GM20000 (cell line): ENCODE measurements at regions not wholly inside any gene's neighbourhood (a gene's known extent, or its start where the extent isn't known, plus 50 kb on each side); places are given as distances from the start of the nearest gene placed in this dataset.

Experiments used
- DNase-seq: peaks from one replicate; pipeline ENCODE4 v3.0.0; 2012; ENCODE audit warnings: low spot score
- TF ChIP-seq, protein P1 (sequence below): IDR thresholded peaks from 2 replicates; pipeline ENCODE4 v1.5.1; 2012; ENCODE audit warnings: mild to moderate bottlenecking, control low read depth; ENCODE audit errors: extremely low read depth, missing control alignments

- DNase-seq, result no peak
- TF ChIP-seq, protein P1, sequence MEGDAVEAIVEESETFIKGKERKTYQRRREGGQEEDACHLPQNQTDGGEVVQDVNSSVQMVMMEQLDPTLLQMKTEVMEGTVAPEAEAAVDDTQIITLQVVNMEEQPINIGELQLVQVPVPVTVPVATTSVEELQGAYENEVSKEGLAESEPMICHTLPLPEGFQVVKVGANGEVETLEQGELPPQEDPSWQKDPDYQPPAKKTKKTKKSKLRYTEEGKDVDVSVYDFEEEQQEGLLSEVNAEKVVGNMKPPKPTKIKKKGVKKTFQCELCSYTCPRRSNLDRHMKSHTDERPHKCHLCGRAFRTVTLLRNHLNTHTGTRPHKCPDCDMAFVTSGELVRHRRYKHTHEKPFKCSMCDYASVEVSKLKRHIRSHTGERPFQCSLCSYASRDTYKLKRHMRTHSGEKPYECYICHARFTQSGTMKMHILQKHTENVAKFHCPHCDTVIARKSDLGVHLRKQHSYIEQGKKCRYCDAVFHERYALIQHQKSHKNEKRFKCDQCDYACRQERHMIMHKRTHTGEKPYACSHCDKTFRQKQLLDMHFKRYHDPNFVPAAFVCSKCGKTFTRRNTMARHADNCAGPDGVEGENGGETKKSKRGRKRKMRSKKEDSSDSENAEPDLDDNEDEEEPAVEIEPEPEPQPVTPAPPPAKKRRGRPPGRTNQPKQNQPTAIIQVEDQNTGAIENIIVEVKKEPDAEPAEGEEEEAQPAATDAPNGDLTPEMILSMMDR, result no peak
Measured at GRCh38 chr15:93563218-93563617, 474.2 kb upstream of the RGMA start.

DNA sequence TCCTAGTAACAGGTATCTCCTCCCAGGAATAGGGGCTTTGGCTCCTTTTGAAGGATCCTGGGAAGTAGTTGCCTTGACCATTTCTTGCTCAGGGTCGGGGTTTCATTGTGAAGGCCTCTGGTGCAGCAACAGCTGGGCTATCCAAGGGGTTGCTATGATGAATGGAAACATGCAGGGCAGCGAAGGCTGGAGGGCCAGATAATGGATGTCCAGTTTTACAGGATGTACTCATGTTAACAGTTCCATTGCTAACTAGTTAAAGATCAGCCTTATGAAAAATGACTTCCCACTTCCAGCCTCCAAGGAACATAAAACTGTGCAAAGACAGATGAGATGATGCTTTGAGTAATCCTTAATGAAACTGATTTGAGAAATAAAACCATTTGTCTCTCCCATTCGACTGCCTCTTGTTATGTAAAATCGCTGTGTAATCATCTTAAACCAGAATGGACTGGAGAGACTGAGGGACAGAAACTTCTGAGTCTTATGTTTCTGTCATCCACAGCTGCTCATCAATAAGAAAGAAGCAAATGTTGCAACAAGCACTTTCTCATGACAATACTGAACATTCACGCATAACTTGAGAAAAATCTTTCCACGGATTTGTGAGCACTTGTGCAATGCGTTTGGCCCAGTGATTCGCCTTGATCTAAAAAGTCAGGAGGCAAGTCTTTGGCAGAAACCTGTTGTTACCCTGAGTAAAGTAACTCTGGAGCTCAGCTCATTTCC is 473.5 kb upstream of the RGMA start:
- TF ChIP-seq, protein P1, result no peak

DNA sequence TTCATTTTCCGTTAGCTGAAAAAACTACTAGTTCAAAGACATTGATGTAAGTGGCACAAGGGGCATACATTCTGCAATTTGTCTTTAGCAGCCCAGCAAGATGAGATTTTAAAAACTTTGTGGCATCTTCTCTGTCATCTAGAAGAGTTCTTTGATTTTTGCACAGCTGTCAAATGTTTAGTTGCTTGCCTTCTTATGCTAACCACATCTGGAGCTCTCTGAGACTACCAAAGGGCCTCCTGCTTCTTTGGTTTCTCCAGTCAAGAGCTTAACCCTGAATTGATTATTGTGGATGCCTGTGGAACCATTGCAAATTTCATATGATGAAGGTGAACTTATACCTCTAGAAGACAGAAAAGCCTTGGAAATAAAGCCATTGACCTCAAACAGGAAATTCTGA is 468.7 kb upstream of the RGMA start:
- DNase-seq, result no peak

More for the DNA sequence above, 473.5 kb upstream of the RGMA start:
- no peak for DNase-seq

GRCh38 chr15:93553167-93553935 is 464.3 kb upstream of the RGMA start:
- TF ChIP-seq, protein P1, result no peak
- DNase-seq, result no peak

More for the DNA sequence above, 468.7 kb upstream of the RGMA start:
- TF ChIP-seq, protein P1, result no peak

DNA sequence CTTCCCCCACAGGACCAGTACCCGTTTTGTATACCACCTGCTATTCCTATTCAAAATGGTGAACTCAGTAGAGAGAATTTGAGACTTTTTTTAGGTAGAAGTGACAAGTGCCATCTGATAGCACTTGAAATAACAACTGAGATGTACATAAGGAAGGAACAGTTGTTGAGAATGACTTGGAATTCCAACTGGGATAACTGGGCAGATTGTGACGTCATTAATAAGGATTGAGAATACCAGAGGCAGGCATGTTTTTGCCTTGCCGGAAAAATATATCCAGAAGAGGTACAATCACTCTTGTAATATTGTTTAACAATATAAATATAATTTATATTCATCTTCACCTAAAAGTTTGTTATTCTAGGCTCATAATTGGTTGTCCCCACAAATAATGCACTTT is 454.1 kb upstream of the RGMA start:
- TF ChIP-seq, protein P1, result no peak
- DNase-seq, result no peak

DNA sequence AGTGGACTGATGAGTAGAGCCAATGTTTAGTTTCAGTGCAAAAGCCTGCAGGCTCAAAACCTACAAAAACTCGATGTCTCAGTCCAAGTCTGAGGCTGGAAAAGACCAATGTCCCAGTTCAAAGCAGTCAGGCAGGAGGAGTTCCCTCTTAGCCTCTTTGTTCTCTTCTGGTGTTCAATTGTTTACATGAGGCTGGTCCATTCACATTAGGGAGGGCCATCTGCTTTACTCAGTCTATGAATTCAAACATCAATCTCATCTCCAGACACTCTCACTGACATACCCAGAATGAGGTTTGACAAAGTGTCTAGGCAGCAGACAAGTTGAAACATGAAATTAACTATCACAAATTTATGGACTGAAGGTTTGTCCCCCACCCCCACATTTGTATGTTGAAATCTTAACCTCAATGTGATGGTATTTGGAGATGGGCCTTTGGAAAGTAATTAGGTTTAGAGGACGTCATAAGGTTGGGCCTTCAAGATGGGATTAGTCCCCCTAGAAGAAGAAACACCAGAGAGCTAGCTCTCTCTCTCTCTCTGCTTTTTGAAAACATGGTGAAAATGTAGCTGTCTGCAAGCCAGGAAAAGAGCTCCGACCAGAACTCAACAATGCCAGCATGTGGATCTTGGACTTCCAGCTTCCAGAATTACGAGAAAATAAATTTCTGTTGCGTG is 438.5 kb upstream of the RGMA start:
- TF ChIP-seq, protein P1, result no peak
- no peak for DNase-seq

DNA sequence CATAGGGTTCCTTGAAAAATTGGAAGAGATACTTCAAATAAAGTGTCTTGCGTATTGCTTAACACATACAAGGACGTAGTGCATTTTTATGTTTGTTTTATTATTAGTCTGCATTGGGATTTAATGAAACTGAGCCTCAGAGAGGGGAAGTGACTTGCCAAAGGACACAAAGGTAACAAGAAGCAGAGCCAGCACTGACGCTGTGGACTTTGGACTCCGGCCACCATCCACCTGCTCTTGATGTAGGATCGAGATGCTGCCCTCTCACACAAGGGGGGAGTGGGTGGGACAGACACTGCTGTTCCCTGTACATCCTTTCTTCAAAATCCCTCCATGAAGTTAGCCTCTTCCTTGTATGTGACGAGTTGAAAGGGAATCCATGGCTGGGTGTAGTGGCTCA is 435.4 kb upstream of the RGMA start:
- TF ChIP-seq, protein P1, result no peak
- DNase-seq, result no peak
